PC-9 (cell line): ENCODE measurements at regions not wholly inside any gene's neighbourhood (a gene's known extent, or its start where the extent isn't known, plus 50 kb on each side); places are given as distances from the start of the nearest gene placed in this dataset.

Experiments used
- BruUV-seq: library from RNA; stranded (reverse); fragments of 400-500 nt; replicated peaks from 2 replicates; lab custom pipeline; 2021; lab: Mats Ljungman, UMichigan
- CTCF ChIA-PET: fragments of 300-600 bp; sonication (Branson Sonifier 250); formaldehyde crosslinking; loops from one replicate; lab custom pipeline; 2022; ENCODE audit warnings: antibody characterized with exemption; lab: Charles Lee
- POLR2A ChIA-PET: fragments of 300-600 bp; sonication (Branson Sonifier 250); formaldehyde crosslinking; loops from one replicate; lab custom pipeline; 2022; ENCODE audit warnings: antibody characterized with exemption; ENCODE audit not compliant: unreplicated experiment; lab: Charles Lee
- DNase-seq, 2 experiments: peaks; one replicate each; pipeline versions ENCODE4 v3.0.0 to v3.0.0-alpha.2; 2015 to 2022; ENCODE audit warnings: mixed read lengths in 1 of 2
- H2AFZ ChIP-seq: fragments of 200-600 bp; sonication (generic); 2 replicates; pipeline ENCODE4 v1.8.1; 2017; ENCODE audit warnings: antibody characterized with exemption
- H3F3A ChIP-seq: fragments of 200-600 bp; sonication (generic); 2 replicates; pipeline ENCODE4 v1.8.1; 2017; ENCODE audit warnings: antibody characterized with exemption, mild to moderate bottlenecking, low read depth; ENCODE audit not compliant: insufficient read depth
- H3K27ac ChIP-seq: fragments of 200-600 bp; sonication (generic); 2 replicates; pipeline ENCODE4 v1.6.1; 2016; ENCODE audit warnings: mixed run types
- H3K27me3 ChIP-seq: fragments of 200-600 bp; sonication (generic); 2 replicates; pipeline ENCODE4 v1.6.1; 2016; ENCODE audit warnings: low read depth, mixed run types; ENCODE audit not compliant: insufficient read depth
- H3K36me3 ChIP-seq: fragments of 200-600 bp; sonication (generic); 2 replicates; pipeline ENCODE4 v1.6.1; 2016; ENCODE audit warnings: low read depth, mixed run types
- H3K4me1 ChIP-seq: fragments of 200-600 bp; sonication (generic); replicated peaks from 2 replicates; pipeline ENCODE4 v1.6.1; 2016; ENCODE audit warnings: mixed run types; ENCODE audit not compliant: insufficient read depth
- H3K4me2 ChIP-seq: fragments of 200-600 bp; sonication (generic); 2 replicates; pipeline ENCODE4 v1.6.1; 2017; ENCODE audit warnings: mixed run types
- H3K4me3 ChIP-seq: fragments of 200-600 bp; sonication (generic); 2 replicates; pipeline ENCODE4 v1.6.1; 2016; ENCODE audit warnings: mixed run types
- H3K79me2 ChIP-seq: fragments of 200-600 bp; sonication (generic); 2 replicates; pipeline ENCODE4 v1.6.1; 2017; ENCODE audit warnings: low read depth, mixed run types
- H3K9me2 ChIP-seq: fragments of 200-600 bp; sonication (generic); 2 replicates; pipeline ENCODE4 v1.8.1; 2017; ENCODE audit warnings: mild to moderate bottlenecking; ENCODE audit not compliant: insufficient read depth
- H3K9me3 ChIP-seq: fragments of 200-600 bp; sonication (generic); 2 replicates; pipeline ENCODE4 v1.8.1; 2016; ENCODE audit warnings: low read depth; ENCODE audit not compliant: insufficient read depth
- H4K20me1 ChIP-seq: fragments of 200-600 bp; sonication (generic); 2 replicates; pipeline ENCODE4 v1.8.1; 2017; ENCODE audit not compliant: insufficient read depth
- CTCF ChIP-seq: fragments of 200-600 bp; sonication (generic); conservative IDR thresholded peaks from 2 replicates; pipeline ENCODE4 v1.6.1; 2017; ENCODE audit warnings: mixed run types, antibody characterized with exemption, mild to moderate bottlenecking, moderate library complexity
- EZH2 ChIP-seq: fragments of 200-600 bp; sonication (generic); IDR thresholded peaks from 2 replicates; pipeline ENCODE4 v1.8.0; 2017; ENCODE audit warnings: antibody characterized with exemption, low read depth
- intact Hi-C: fragments of 100-400 bp; cut with micrococcal nuclease; formaldehyde crosslinking; loops from one replicate; pipeline ENCODE4 v1.10.0; 2022; ENCODE audit not compliant: unreplicated experiment

- Histone ChIP-seq H3K9me3 (no peaks in the 10 kb centered on the region), H3K4me2 (no peak overlapping the region), H3K9me2 (no peaks in the 10 kb centered on the region), H3K27ac (no peak overlapping the region), H3K79me2 (no peaks in the 10 kb centered on the region), H3K36me3 (no peaks in the 10 kb centered on the region), H3F3A (no peaks in the 10 kb centered on the region), H3K4me3 (no peak overlapping the region), H3K27me3 (peaks cover 91% of the 10 kb centered on the region), H3K4me1 (no peaks in the 10 kb centered on the region), H2AFZ (no peak overlapping the region), H4K20me1 (no peaks in the 10 kb centered on the region)
- no TSS peak for BruUV-seq
- no peak for DNase-seq
- ChIA-PET CTCF (no interaction called here), POLR2A (no interaction called here)
- TF ChIP-seq EZH2 (no peak), CTCF (no peak)
- intact Hi-C loops: no loop called here
Measured at GRCh38 chr5:1944408-1944807, 61.7 kb upstream of the IRX4 start.

- Histone ChIP-seq H3K79me2 (no peaks in the 10 kb centered on the region), H3K27ac (no peak overlapping the region)
- CTCF ChIA-PET: no interaction called here
Measured at GRCh38 chr5:1943481-1943880, 60.8 kb upstream of the IRX4 start.

GRCh38 chr5:1942630-1943029, 59.9 kb upstream of the IRX4 start:
- no peak for TF ChIP-seq EZH2
- POLR2A ChIA-PET: no interaction called here
- intact Hi-C loops: no loop called here

More at GRCh38 chr5:1943481-1943880, 60.8 kb upstream of the IRX4 start:
- Histone ChIP-seq H3K4me2 (no peak overlapping the region), H3K27me3 (peaks cover 86% of the 10 kb centered on the region), H3K36me3 (no peaks in the 10 kb centered on the region), H3K9me2 (no peaks in the 10 kb centered on the region), H2AFZ (no peak overlapping the region), H3K4me3 (no peak overlapping the region), H3K9me3 (no peaks in the 10 kb centered on the region), H3F3A (no peaks in the 10 kb centered on the region), H4K20me1 (no peaks in the 10 kb centered on the region), H3K4me1 (no peaks in the 10 kb centered on the region)
- DNase-seq: no peak
- intact Hi-C loops: no loop called here
- TF ChIP-seq CTCF (no peak), EZH2 (no peak)
- POLR2A ChIA-PET: no interaction called here
- BruUV-seq: no TSS peak

GRCh38 chr5:1942158-1942557, 59.4 kb upstream of the IRX4 start:
- TF ChIP-seq EZH2 (no peak), CTCF (no peak)
- BruUV-seq: no TSS peak
- H3F3A ChIP-seq: no peaks in the 10 kb centered on the region
- no peaks in the 10 kb centered on the region for H3K9me3 ChIP-seq
- no peak overlapping the region for H2AFZ ChIP-seq
- no peaks in the 10 kb centered on the region for H3K4me1 ChIP-seq
- intact Hi-C loops: no loop called here
- no peaks in the 10 kb centered on the region for H3K36me3 ChIP-seq
- ChIA-PET CTCF (no interaction called here), POLR2A (no interaction called here)
- H4K20me1 ChIP-seq: no peaks in the 10 kb centered on the region
- H3K79me2 ChIP-seq: no peaks in the 10 kb centered on the region
- H3K4me3 ChIP-seq: no peak overlapping the region
- no peak for DNase-seq
- H3K4me2 ChIP-seq: no peak overlapping the region
- no peaks in the 10 kb centered on the region for H3K9me2 ChIP-seq
- H3K27ac ChIP-seq: no peak overlapping the region
- H3K27me3 ChIP-seq: peaks cover 86% of the 10 kb centered on the region

More at GRCh38 chr5:1942630-1943029, 59.9 kb upstream of the IRX4 start:
- no peak for DNase-seq
- H3K36me3 ChIP-seq: no peaks in the 10 kb centered on the region
- no peaks in the 10 kb centered on the region for H3K9me2 ChIP-seq
- BruUV-seq: no TSS peak
- no peaks in the 10 kb centered on the region for H3F3A ChIP-seq
- H3K27me3 ChIP-seq: peaks cover 86% of the 10 kb centered on the region
- H3K4me3 ChIP-seq: no peak overlapping the region
- no peaks in the 10 kb centered on the region for H3K4me1 ChIP-seq
- no peak overlapping the region for H3K27ac ChIP-seq
- H3K9me3 ChIP-seq: no peaks in the 10 kb centered on the region
- CTCF ChIA-PET: no interaction called here
- H3K4me2 ChIP-seq: no peak overlapping the region
- no peak overlapping the region for H2AFZ ChIP-seq
- no peaks in the 10 kb centered on the region for H4K20me1 ChIP-seq
- no peaks in the 10 kb centered on the region for H3K79me2 ChIP-seq
